Panc1 (cell line): ENCODE measurements at regions not wholly inside any gene's neighbourhood (a gene's known extent, or its start where the extent isn't known, plus 50 kb on each side); places are given as distances from the start of the nearest gene placed in this dataset.

Source experiments
- ATAC-seq: fragments of 200-7000 bp; cut with Tn5 transposase; 2 replicates; pipeline ENCODE4 v1.9.1; 2020; ENCODE audit warnings: mild to moderate bottlenecking, moderate library complexity
- BruUV-seq: library from RNA; stranded (reverse); fragments of 400-500 nt; replicated peaks from 2 replicates; lab custom pipeline; 2021; lab: Mats Ljungman, UMichigan
- CTCF ChIA-PET: fragments of 300-600 bp; sonication (Branson Sonifier 250); formaldehyde crosslinking; loops from one replicate; lab custom pipeline; 2022; ENCODE audit warnings: antibody characterized with exemption; lab: Charles Lee
- POLR2A ChIA-PET: fragments of 300-600 bp; sonication (Branson Sonifier 250); formaldehyde crosslinking; loops from one replicate; lab custom pipeline; 2022; ENCODE audit warnings: antibody characterized with exemption; lab: Charles Lee
- DNase-seq: peaks from one replicate; pipeline ENCODE4 v3.0.0-alpha.2; 2010; ENCODE audit warnings: low read depth, low spot score
- H3K27ac ChIP-seq: 2 replicates; pipeline ENCODE4 v1.5.1; 2011; ENCODE audit warnings: mild to moderate bottlenecking, low read length, inconsistent platforms
- H3K27me3 ChIP-seq: fragments of 200-500 bp; sonication (Bioruptor generic); 2 replicates; pipeline ENCODE4 v1.6.0; 2014; ENCODE audit warnings: low read length, inconsistent platforms; ENCODE audit not compliant: control insufficient read depth, insufficient read depth
- H3K36me3 ChIP-seq: fragments of 200-500 bp; sonication (Bioruptor generic); 2 replicates; pipeline ENCODE4 v1.5.1; 2014; ENCODE audit warnings: inconsistent platforms, mild to moderate bottlenecking, low read length, moderate library complexity; ENCODE audit not compliant: control insufficient read depth, insufficient read depth
- H3K4me1 ChIP-seq: 2 replicates; pipeline ENCODE4 v1.5.1; 2011; ENCODE audit warnings: inconsistent platforms, mild to moderate bottlenecking, low read length, moderate library complexity; ENCODE audit not compliant: control insufficient read depth, insufficient read depth
- H3K4me3 ChIP-seq, 2 experiments: 2 replicates each; pipeline ENCODE4 v1.5.1; 2011 to 2012; ENCODE audit warnings: low read depth in 2 of 2, low read length in 2 of 2, mild to moderate bottlenecking in 2 of 2, inconsistent platforms in 1 of 2, moderate library complexity in 1 of 2
- H3K9me3 ChIP-seq: fragments of 200-500 bp; sonication (Bioruptor generic); 2 replicates; pipeline ENCODE4 v1.5.1; 2014; ENCODE audit warnings: low read depth, mild to moderate bottlenecking, inconsistent platforms, low read length, moderate library complexity; ENCODE audit not compliant: control insufficient read depth, insufficient read depth
- CTCF ChIP-seq: fragments of 450-650 bp; IDR thresholded peaks from 2 replicates; pipeline ENCODE4 v1.5.1; 2017; ENCODE audit warnings: mild to moderate bottlenecking
- POLR2AphosphoS5 ChIP-seq: IDR thresholded peaks from 2 replicates; pipeline ENCODE4 v1.6.1; 2012; ENCODE audit warnings: mild to moderate bottlenecking, low read depth, low read length, moderate library complexity
- REST ChIP-seq, 2 experiments: IDR thresholded peaks; 2 replicates each; pipeline ENCODE4 v1.6.1; 2011 to 2012; ENCODE audit warnings: low read depth in 2 of 2, control low read depth in 1 of 2, low read length in 1 of 2, mild to moderate bottlenecking in 1 of 2, moderate library complexity in 1 of 2; ENCODE audit not compliant: insufficient read depth in 1 of 2
- SIN3A ChIP-seq: IDR thresholded peaks from 2 replicates; pipeline ENCODE4 v1.6.1; 2012; ENCODE audit warnings: low read depth, mild to moderate bottlenecking, low read length, moderate library complexity, borderline replicate concordance; ENCODE audit not compliant: insufficient read depth
- TCF7L2 ChIP-seq: IDR thresholded peaks from 2 replicates; pipeline ENCODE4 v1.6.1; 2011; ENCODE audit warnings: mild to moderate bottlenecking, low read depth, low read length, inconsistent platforms
- in situ Hi-C: cut with HindIII; loops from 2 replicates; pipeline ENCODE4 v1.10.0; 2016; ENCODE audit warnings: low sequenced_read_pairs, low pct_unique_long_range_greater_than_20kb
- intact Hi-C: fragments of 100-400 bp; cut with micrococcal nuclease; formaldehyde crosslinking; loops from one replicate; pipeline ENCODE4 v1.10.0; 2022; ENCODE audit not compliant: unreplicated experiment

- ATAC-seq (no peak), DNase-seq (no peak)
- TF ChIP-seq SIN3A (no peak), REST (IDR thresholded peaks at IDR 0.05; ENCODE audit: insufficient read depth in 1 of 2, low read depth in 2 of 2, low read length in 1 of 2) (no peak), POLR2AphosphoS5 (no peak), CTCF (no peak), TCF7L2 (no peak)
- H3K4me3 ChIP-seq, result no peak overlapping the region
- no peaks in the 10 kb centered on the region for H3K36me3 ChIP-seq
- ChIA-PET CTCF (no interaction called here), POLR2A (no interaction called here)
- in situ Hi-C loops, result no loop called here
- no TSS peak for BruUV-seq
- 0 out of 2 replicates have a peak, but pooled peaks cover 8% of the 10 kb centered on the region for H3K27me3 ChIP-seq
- intact Hi-C loops, result no loop called here
- H3K27ac ChIP-seq, result no peak overlapping the region
- no peaks in the 10 kb centered on the region for H3K9me3 ChIP-seq
- H3K4me1 ChIP-seq, result no peaks in the 10 kb centered on the region
These were observed 225.0 kb upstream of the NPY start for GRCh38 chr7:24058953-24059352.

GRCh38 chr7:24059775-24060174 is 224.2 kb upstream of the NPY start:
- Histone ChIP-seq H3K4me1 (no peaks in the 10 kb centered on the region), H3K4me3 (no peak overlapping the region), H3K27ac (no peak overlapping the region), H3K27me3 (0 out of 2 replicates have a peak, but pooled peaks cover under 1% of the 10 kb centered on the region), H3K9me3 (no peaks in the 10 kb centered on the region), H3K36me3 (no peaks in the 10 kb centered on the region)
- no peak for DNase-seq
- intact Hi-C loops (no loop called here), in situ Hi-C loops (no loop called here)
- ChIA-PET POLR2A (no interaction called here), CTCF (no interaction called here)
- TF ChIP-seq CTCF, result no peak
- no peak for TF ChIP-seq REST (IDR thresholded peaks at IDR 0.05; ENCODE audit: insufficient read depth in 1 of 2, low read depth in 2 of 2, low read length in 1 of 2)
- no peak for TF ChIP-seq POLR2AphosphoS5
- TF ChIP-seq SIN3A, result no peak
- TF ChIP-seq TCF7L2, result no peak
- ATAC-seq, result no peak
- no TSS peak for BruUV-seq
